GM12873 (cell line): ENCODE measurements at regions not wholly inside any gene's neighbourhood (a gene's known extent, or its start where the extent isn't known, plus 50 kb on each side); places are given as distances from the start of the nearest gene placed in this dataset.
A peak's percentile ranks its signal among the peaks of the same experiment; 100 is the strongest.

ENCODE experiments used
- TF ChIP-seq, protein P1 (sequence below): IDR thresholded peaks from 2 replicates; pipeline ENCODE4 v1.5.1; 2012; ENCODE audit warnings: low read depth, mild to moderate bottlenecking, moderate library complexity, low read length, control low read depth; ENCODE audit not compliant: insufficient read depth; ENCODE audit errors: missing control alignments

DNA sequence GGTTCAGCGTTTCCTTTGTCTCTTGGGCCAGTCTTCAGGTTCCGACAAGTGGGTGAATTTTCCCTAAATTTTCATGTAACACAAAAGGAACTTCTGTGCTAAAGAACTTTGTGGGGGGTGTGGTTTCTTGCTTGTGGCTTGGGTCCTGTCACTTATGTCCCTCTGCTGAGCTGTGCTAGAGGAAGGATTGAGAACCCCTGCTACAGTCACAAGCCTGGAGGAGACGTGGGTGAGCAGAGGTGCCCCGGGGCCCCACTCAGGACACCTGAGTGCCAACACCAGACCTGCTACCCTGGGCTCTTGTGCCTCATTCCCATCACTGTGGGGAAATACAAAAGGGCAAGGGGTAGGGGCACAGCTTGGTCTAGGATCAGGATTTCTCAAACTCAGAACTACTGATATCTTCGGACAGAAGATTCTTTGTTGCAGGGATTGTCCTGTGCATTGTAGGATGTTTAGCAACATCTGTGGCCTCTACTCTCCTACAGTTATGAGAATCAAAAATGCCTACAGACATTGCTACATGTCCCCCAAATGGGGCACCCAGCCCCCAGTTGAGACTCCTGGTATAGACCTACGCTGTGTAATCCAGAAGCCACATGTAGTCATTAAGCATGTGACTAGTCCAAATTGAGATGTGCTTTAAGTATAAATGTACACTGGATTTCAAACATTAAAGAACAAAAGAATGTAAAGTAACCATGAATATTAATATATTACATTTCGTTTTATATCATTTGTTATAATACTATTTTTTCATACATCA is 128.7 kb downstream of the LY86 start:
- TF ChIP-seq, protein P1, sequence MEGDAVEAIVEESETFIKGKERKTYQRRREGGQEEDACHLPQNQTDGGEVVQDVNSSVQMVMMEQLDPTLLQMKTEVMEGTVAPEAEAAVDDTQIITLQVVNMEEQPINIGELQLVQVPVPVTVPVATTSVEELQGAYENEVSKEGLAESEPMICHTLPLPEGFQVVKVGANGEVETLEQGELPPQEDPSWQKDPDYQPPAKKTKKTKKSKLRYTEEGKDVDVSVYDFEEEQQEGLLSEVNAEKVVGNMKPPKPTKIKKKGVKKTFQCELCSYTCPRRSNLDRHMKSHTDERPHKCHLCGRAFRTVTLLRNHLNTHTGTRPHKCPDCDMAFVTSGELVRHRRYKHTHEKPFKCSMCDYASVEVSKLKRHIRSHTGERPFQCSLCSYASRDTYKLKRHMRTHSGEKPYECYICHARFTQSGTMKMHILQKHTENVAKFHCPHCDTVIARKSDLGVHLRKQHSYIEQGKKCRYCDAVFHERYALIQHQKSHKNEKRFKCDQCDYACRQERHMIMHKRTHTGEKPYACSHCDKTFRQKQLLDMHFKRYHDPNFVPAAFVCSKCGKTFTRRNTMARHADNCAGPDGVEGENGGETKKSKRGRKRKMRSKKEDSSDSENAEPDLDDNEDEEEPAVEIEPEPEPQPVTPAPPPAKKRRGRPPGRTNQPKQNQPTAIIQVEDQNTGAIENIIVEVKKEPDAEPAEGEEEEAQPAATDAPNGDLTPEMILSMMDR, result no peak

DNA sequence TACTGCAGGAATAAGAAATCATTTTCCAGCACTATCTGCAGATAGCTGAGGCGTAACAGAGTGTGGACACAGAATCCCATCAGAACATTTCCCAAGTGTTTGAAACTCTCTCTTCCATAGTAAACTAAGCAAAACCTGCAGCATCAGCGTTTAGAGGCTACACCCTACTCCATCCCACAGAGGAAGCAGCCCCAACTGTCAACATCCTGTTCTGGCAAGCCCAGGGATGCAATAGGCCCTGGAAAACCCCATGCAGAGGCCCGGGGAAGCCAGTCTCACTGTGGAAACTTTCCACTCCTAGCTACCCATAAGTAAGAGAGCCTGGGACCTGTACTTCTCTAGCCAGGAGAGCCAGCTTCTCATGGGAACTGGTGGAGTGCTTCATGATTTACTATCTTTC is 129.4 kb downstream of the LY86 start:
- TF ChIP-seq, protein P1, result no peak

DNA sequence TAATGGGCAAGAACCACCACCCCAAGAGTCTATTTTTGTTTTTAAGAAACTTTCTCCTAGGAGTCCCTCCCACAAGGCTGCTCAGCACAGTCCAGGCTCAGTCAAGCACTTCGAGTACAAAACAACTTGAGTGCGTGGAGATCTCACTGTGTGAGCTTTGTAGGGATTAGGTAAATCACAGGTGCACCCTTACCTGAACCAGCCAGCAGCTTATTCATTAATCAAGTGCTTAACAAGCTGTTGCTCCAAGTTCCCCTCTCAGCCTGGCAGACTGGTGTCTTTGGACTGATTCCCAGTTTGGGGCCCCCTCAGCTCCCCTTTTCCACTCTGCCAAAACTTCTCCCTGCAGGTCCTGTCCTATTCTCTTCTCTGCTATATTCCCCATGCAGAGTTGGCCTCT is 133.1 kb downstream of the LY86 start:
- TF ChIP-seq, protein P1, result no peak

DNA sequence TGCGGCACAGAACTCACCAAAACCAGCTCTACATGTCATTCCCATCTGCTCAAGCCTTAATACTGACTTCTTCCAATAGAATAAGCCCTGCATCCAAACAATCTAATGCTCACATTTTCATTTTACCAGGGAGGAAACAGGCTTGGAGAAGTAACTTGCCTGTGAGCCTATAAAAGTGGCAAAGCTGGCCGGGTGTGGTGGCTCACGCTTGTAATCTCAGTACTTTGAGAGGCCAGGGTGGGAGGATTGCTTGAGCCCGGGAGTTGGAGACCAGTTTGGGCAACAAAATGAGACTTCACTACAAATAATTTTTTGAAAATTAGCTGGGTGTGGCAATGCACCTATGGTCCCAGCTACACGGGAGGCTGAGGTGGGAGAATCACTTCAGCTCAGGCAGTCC is 133.7 kb downstream of the LY86 start:
- TF ChIP-seq, protein P1, result no peak

DNA sequence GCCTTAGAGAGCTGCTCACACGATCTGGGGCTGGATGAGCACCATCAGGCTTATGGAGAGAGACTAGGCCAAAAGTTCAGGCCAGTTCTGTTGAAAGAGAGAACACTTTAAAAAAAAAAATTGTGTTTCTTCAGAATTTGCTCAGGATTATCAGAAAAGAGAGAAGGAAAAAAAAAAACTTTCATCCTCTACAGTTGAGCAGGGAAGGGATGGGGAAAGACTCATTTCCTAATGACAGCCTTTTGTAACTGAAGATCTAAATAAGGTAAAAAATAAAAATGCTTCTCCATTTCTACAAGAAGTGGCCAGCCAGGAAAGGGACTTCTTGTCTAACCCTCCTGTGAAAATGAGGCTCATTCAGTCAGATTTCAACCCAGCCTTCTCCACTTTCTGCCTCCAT is 134.8 kb downstream of the LY86 start:
- TF ChIP-seq, protein P1, result no peak

DNA sequence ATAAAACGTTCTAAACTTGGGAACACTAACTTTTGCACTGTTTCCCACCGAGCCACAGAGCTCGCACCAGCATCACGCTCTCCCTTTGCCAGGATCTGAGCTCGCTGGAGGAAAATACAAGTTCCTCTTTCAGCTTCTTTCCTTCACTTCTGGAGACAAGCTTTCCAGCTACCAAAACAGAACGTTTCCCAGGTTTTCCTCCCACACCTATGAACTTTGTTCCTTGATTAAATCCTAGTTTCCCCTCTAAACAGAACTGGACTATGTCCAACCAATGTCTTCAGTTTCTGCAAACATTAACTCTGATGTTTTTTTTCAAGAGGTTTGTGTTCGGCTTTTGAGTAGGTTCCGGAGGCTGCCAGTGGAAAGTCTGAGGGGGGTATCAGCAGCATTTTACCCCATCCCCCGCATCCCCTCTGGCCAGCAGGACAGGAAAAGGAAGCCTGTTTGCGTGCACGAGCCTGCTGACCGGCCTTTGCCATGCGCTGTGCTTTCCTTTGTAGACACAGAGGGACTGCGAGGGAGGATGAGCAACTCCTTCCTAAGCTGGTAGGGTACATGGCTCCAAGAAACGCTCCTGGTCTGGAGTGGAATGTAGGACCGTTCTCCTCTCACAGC is 135.5 kb downstream of the LY86 start:
- TF ChIP-seq, protein P1, result no peak

DNA sequence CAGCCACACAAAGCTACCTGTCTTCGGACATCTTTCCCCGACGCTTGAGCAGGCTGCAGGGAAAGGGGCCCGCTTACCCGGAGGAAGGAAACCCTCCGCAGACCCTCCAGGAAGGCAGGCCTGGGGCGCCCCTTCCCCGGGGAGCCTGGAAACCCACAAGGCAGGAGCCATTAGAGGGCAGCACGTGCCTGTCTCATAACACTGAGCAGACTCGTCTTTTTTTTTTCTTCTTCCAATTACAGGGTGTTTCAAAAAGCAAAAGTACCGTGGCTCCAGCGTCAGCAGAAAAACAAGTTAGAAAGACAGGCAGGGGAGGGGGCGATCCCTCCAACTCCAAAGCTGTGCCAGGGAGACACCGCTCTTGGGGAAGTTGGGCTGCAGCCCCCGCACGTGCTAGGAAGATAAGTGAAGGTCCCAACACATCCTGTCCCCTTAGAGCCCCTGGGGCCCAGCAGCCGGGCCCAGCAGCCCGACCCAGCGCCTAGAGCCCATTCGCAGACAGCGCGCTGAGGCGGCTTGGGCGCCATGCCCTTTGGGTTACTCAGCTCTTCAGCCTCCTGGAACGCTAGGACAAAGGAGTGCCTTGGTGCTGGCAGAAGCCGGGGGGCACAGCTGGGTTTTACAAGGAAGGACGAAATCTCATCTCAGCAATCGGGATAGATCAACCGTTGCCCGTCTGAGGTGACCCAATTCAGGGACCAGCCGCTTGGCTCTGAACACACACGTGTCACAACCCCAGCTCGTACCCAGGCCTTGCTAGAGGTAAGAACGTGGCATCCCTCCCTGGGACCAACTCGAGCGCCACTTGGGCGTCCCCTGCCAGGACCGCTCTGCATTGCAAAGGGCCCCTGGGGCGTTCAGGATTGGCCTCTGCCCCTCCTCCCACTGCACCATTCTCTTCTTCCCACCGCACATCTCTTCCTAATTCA is 136.3 kb downstream of the LY86 start:
- TF ChIP-seq, protein P1, result peak; percentile 72
